ENCODE measurements at regions not wholly inside any gene's neighbourhood (a gene's known extent, or its start where the extent isn't known, plus 50 kb on each side); places are given as distances from the start of the nearest gene placed in this dataset.

- Histone ChIP-seq H2AFZ (ENCODE audit: insufficient read depth, low read depth, low read length, poor library complexity, severe bottlenecking) (peak overlapping the region; percentile 18), H3K9me3 (ENCODE audit: control extremely low read depth in 1 of 3, control insufficient read depth in 2 of 3, insufficient read depth in 1 of 3, low read length in 2 of 3) (no peaks in the 10 kb centered on the region), H3K4me2 (replicated peaks; ENCODE audit: low read depth, low read length, poor library complexity, severe bottlenecking) (peak overlapping the region; percentile 12), H3K4me1 (ENCODE audit: control insufficient read depth in 2 of 2, insufficient read depth in 2 of 2, low read length in 2 of 2) (peaks cover 87 to 94% of the 10 kb centered on the region in 2 donors), H4K20me1 (ENCODE audit: control insufficient read depth, insufficient read depth, low read length, poor library complexity, severe bottlenecking) (no peaks in the 10 kb centered on the region), H3K4me3 (ENCODE audit: control extremely low read depth in 1 of 5, extremely low read depth in 1 of 5, insufficient read depth in 1 of 5, low read depth in 2 of 5, low read length in 4 of 5) (no peak overlapping the region), H3K9ac (ENCODE audit: low read length) (no peak overlapping the region), H3K36me3 (replicated peaks in 1 of 2; ENCODE audit: control extremely low read depth in 1 of 2, control insufficient read depth in 1 of 2, extremely low read depth in 1 of 2, insufficient read depth in 2 of 2, low read length in 1 of 2) (no peaks in the 10 kb centered on the region), H3K27me3 (replicated peaks in 1 of 4; ENCODE audit: control extremely low read depth in 1 of 4, control insufficient read depth in 3 of 4, insufficient read depth in 4 of 4, low read length in 3 of 4) (no peaks in the 10 kb centered on the region), H3K27ac (ENCODE audit: low read length in 2 of 2) (peak overlapping the region in 1 of 2 donors; percentile 44), H3K79me2 (ENCODE audit: control insufficient read depth, insufficient read depth, low read length) (peaks cover 5% of the 10 kb centered on the region)
- ChIA-PET CTCF (interaction anchor here (0.6 to 14.6 kb wide), 16 partner anchors 10 to 1063 kb away, joined by 3 to 177 read pairs (median 6); no protein-coding TSS in a partner anchor), POLR2A (interaction anchor here (0.6 to 2.0 kb wide), 2 partner anchors 79 to 94 kb away, joined by 3 to 6 read pairs; no protein-coding TSS in a partner anchor)
- no peaks in the 10 kb centered on the region for H3K27me3 Mint-ChIP-seq
- TF ChIP-seq EZH2 (IDR thresholded peaks at IDR 0.05; ENCODE audit: borderline replicate concordance, insufficient read depth, low read depth, low read length, poor library complexity, severe bottlenecking) (no peak), CTCF (IDR thresholded peaks at IDR 0.05) (no peak)
- H3K9me3 Mint-ChIP-seq (ENCODE audit: insufficient read depth), result no peaks in the 10 kb centered on the region
- ATAC-seq (ENCODE audit: low read depth) (no peak), DNase-seq (no peak)
- peak overlapping the region; percentile 41 for H3K4me3 Mint-ChIP-seq
- H3K4me1 Mint-ChIP-seq, result peaks cover 95% of the 10 kb centered on the region
- intact Hi-C loops (cut with micrococcal nuclease), result loop anchor here (2.0 kb wide), 1 partner anchor 13 kb away; no protein-coding TSS in a partner anchor
- 25% methylated on average over 2 of the region's 5 CpGs for WGBS (ENCODE audit: insufficient coverage)
- H3K27ac Mint-ChIP-seq, result peak overlapping the region; percentile 78
Observed at GRCh38 chr14:22477569-22478194, 111.3 kb downstream of the DAD1 start.

GRCh38 chr14:22476887-22477286 lies 112.1 kb downstream of the DAD1 start:
- Histone ChIP-seq H4K20me1 (ENCODE audit: control insufficient read depth, insufficient read depth, low read length, poor library complexity, severe bottlenecking) (no peaks in the 10 kb centered on the region), H3K4me3 (ENCODE audit: control extremely low read depth in 1 of 5, extremely low read depth in 1 of 5, insufficient read depth in 1 of 5, low read depth in 2 of 5, low read length in 4 of 5) (no peak overlapping the region), H3K27me3 (replicated peaks in 1 of 4; ENCODE audit: control extremely low read depth in 1 of 4, control insufficient read depth in 3 of 4, insufficient read depth in 4 of 4, low read length in 3 of 4) (no peaks in the 10 kb centered on the region), H3K9me3 (ENCODE audit: control extremely low read depth in 1 of 3, control insufficient read depth in 2 of 3, insufficient read depth in 1 of 3, low read length in 2 of 3) (no peaks in the 10 kb centered on the region), H3K27ac (ENCODE audit: low read length in 2 of 2) (peak overlapping the region in 1 of 2 donors; percentile 44), H3K9ac (ENCODE audit: low read length) (no peak overlapping the region), H3K4me1 (ENCODE audit: control insufficient read depth in 2 of 2, insufficient read depth in 2 of 2, low read length in 2 of 2) (peaks cover 85 to 90% of the 10 kb centered on the region in 2 donors), H3K79me2 (ENCODE audit: control insufficient read depth, insufficient read depth, low read length) (no peaks in the 10 kb centered on the region), H2AFZ (ENCODE audit: insufficient read depth, low read depth, low read length, poor library complexity, severe bottlenecking) (no peak overlapping the region), H3K4me2 (replicated peaks; ENCODE audit: low read depth, low read length, poor library complexity, severe bottlenecking) (peak overlapping the region; percentile 9), H3K36me3 (replicated peaks in 1 of 2; ENCODE audit: control extremely low read depth in 1 of 2, control insufficient read depth in 1 of 2, extremely low read depth in 1 of 2, insufficient read depth in 2 of 2, low read length in 1 of 2) (no peaks in the 10 kb centered on the region)
- Mint-ChIP-seq H3K27ac (peak overlapping the region; percentile 78), H3K27me3 (no peaks in the 10 kb centered on the region), H3K4me1 (peaks cover 94% of the 10 kb centered on the region), H3K9me3 (ENCODE audit: insufficient read depth) (no peaks in the 10 kb centered on the region), H3K4me3 (peak overlapping the region; percentile 41)
- ATAC-seq (ENCODE audit: low read depth), result no peak
- ChIA-PET CTCF (interaction anchor here (0.6 to 14.6 kb wide), 18 partner anchors 11 to 1062 kb away, joined by 3 to 177 read pairs (median 4); no protein-coding TSS in a partner anchor), POLR2A (interaction anchor here (0.6 to 1.1 kb wide), 2 partner anchors 80 to 93 kb away, joined by 3 read pairs; no protein-coding TSS in a partner anchor)
- intact Hi-C loops (cut with micrococcal nuclease), result loop anchor here (2.0 kb wide), 1 partner anchor 14 kb away; no protein-coding TSS in a partner anchor
- TF ChIP-seq EZH2 (IDR thresholded peaks at IDR 0.05; ENCODE audit: borderline replicate concordance, insufficient read depth, low read depth, low read length, poor library complexity, severe bottlenecking) (no peak), CTCF (IDR thresholded peaks at IDR 0.05) (no peak)
- no CpG with 5 or more reads among the region's 2 CpGs for WGBS (ENCODE audit: insufficient coverage)
- DNase-seq, result no peak
